ENCODE measurements at regions not wholly inside any gene's neighbourhood (a gene's known extent, or its start where the extent isn't known, plus 50 kb on each side); places are given as distances from the start of the nearest gene placed in this dataset.
"Not testable (repeated sequence)": the region's sequence is repeated elsewhere in the genome, so short reads cannot be mapped to it uniquely, and the experiment has no call there.

DNA sequence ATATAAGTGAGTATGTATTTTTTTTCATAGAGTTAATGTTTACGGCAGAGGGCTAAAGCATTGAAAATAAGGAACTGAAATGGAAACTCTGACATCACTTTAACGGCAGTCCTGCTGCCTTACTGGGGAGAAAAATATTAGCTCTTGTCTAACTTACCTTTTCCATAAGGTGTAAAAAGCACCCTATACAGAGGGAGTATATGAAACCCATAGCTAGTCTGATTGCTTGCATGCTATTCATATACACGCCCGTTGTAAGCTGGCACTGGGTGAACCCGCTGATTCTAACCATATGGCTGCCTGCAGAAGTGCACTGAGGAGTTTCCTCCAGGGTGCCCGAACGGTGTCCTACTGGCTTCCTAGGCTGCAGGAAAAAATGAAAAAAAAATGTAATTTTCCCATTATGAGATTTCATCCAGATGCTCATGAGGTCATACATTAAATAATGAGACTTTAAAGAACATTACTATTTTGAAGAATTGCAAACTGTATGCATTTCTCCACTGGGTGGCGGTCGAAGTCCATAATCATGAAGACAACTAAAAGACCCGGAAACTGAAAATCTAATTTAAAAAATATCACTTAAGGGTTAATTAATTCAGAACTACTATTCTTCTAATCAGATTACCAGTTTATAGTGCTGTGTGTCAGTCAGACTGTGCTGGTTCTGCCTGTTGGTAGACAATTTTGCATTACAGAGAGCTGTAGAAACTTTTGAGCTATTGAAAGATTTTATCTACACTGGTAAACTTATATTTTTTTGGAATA lies 144.7 kb downstream of the ALX1 start:
- H3K4me3 ChIP-seq (ENCODE audit: low read depth, low read length): no peak overlapping the region
- DNase-seq (ENCODE audit: low read depth): no peak

GRCh38 chr12:85425349-85425612 lies 145.3 kb downstream of the ALX1 start:
- no peak overlapping the region for H3K4me3 ChIP-seq (ENCODE audit: low read depth, low read length)
- no peak for DNase-seq (ENCODE audit: low read depth)

- H3K4me3 ChIP-seq (ENCODE audit: low read depth, low read length): no peak overlapping the region
- DNase-seq (ENCODE audit: low read depth): no peak
These were observed 145.9 kb downstream of the ALX1 start for GRCh38 chr12:85425926-85426325.

- H3K4me3 ChIP-seq (ENCODE audit: low read depth, low read length); DNase-seq (ENCODE audit: low read depth): not testable (repeated sequence)
These were observed 153.1 kb downstream of the ALX1 start for GRCh38 chr12:85433148-85433547.

GRCh38 chr12:85440271-85440670 lies 160.3 kb downstream of the ALX1 start:
- DNase-seq (ENCODE audit: low read depth): no peak

DNA sequence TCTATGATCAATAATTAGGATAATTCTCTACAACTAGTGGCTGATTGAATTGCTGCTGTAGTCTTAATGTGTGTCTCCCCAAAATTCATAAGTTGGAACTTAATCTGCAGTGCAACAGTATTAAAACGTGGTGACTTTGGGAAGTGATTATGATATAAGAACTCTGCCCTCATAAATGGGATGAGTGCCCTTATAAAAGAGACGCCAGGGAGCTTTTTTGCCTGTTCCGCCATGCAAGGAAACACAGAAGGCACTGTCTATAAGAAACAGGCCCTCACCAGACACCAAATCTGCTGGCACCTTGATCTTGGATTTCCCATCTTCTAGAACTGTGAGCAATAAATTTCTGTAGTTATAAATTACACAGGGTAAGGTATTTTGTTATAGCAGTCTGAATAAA lies 161.0 kb downstream of the ALX1 start:
- DNase-seq (ENCODE audit: low read depth): no peak
- no peak overlapping the region for H3K4me3 ChIP-seq (ENCODE audit: low read depth, low read length)

More at GRCh38 chr12:85440271-85440670, 160.3 kb downstream of the ALX1 start:
- no peak overlapping the region for H3K4me3 ChIP-seq (ENCODE audit: low read depth, low read length)

- no peak for DNase-seq (ENCODE audit: low read depth)
These were observed 161.7 kb downstream of the ALX1 start for GRCh38 chr12:85441741-85442140.

GRCh38 chr12:85445060-85445938 lies 165.3 kb downstream of the ALX1 start:
- H3K4me3 ChIP-seq (ENCODE audit: low read depth, low read length): no peak overlapping the region

More at GRCh38 chr12:85441741-85442140, 161.7 kb downstream of the ALX1 start:
- no peak overlapping the region for H3K4me3 ChIP-seq (ENCODE audit: low read depth, low read length)

DNA sequence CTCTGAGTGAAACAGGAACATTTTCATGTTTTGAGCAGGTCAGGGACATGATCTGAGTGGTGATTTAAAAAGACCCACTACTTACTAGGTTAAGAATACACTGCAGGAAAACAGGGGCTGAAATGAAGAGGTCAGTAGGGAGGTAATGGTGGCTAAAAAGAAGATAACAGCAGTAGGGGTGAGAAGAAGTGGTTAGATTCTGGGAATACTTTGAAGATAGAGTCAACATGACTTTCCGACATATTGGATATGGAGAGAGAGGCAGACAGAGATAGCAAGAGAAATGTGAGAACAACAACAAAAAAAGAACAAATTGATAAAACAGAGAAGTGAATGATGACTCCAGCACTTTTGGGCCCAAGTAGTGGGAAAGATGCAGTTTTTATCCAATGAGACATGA lies 168.0 kb downstream of the ALX1 start:
- no peak for DNase-seq (ENCODE audit: low read depth)
- no peak overlapping the region for H3K4me3 ChIP-seq (ENCODE audit: low read depth, low read length)

More at GRCh38 chr12:85445060-85445938, 165.3 kb downstream of the ALX1 start:
- DNase-seq (ENCODE audit: low read depth): no peak

GRCh38 chr12:85448548-85449139 lies 168.6 kb downstream of the ALX1 start:
- DNase-seq (ENCODE audit: low read depth): no peak

GRCh38 chr12:85457016-85457415 lies 177.0 kb downstream of the ALX1 start:
- DNase-seq (ENCODE audit: low read depth): no peak
- no peak overlapping the region for H3K4me3 ChIP-seq (ENCODE audit: low read depth, low read length)

More at GRCh38 chr12:85448548-85449139, 168.6 kb downstream of the ALX1 start:
- H3K4me3 ChIP-seq (ENCODE audit: low read depth, low read length): no peak overlapping the region

GRCh38 chr12:85461127-85461526 lies 181.1 kb downstream of the ALX1 start:
- no peak for DNase-seq (ENCODE audit: low read depth)
- H3K4me3 ChIP-seq (ENCODE audit: low read depth, low read length): no peak overlapping the region

- no peak overlapping the region for H3K4me3 ChIP-seq (ENCODE audit: low read depth, low read length)
- no peak for DNase-seq (ENCODE audit: low read depth)
These were observed 182.9 kb downstream of the ALX1 start for GRCh38 chr12:85462888-85463287.

- DNase-seq (ENCODE audit: low read depth): no peak
- no peak overlapping the region for H3K4me3 ChIP-seq (ENCODE audit: low read depth, low read length)
These were observed 186.9 kb downstream of the ALX1 start for GRCh38 chr12:85466890-85467289.

DNA sequence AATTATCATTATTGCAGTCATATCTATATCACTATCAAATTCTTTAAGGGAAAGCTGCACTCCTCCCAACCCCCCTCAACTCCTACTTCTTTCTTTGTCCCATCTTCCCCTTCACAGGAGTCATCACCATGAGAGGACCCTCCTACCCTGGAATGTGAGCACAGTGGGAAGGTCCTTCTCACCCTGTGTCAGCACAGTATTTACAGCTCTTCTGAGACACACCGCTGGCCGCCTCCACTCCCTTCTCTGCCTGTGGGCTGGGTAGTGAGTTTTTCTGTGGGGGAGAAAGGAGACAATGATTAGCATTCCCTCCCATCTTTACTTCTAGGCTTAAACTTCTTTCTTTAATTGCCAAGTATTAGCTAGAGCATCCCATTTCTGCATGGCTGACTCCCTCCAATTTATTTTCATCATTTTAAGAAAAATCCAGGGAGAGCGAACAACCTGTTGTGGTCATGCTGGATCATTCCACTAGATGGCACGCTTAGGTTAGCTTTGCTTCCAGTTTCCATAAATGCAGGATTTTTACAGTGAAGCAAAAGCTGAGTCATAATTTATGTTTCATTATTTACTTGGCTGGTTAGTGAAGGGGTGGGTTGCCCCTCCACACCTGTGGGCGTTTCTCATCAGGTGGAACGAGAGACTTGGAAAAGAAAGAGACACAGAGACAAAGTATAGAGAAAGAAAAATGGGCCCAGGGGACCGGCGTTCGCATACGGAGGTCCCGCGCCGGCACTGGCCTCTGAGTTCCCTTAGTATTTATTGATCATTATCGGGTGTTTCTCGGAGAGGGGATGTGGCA lies 188.5 kb downstream of the ALX1 start:
- peak overlapping the region; percentile 30 for H3K4me3 ChIP-seq (ENCODE audit: low read depth, low read length)
- DNase-seq (ENCODE audit: low read depth): no peak

- not testable (repeated sequence) for DNase-seq (ENCODE audit: low read depth)
- H3K4me3 ChIP-seq (ENCODE audit: low read depth, low read length): peak overlapping the region; percentile 30
These were observed 189.4 kb downstream of the ALX1 start for GRCh38 chr12:85469158-85470086.

- not testable (repeated sequence) for H3K4me3 ChIP-seq (ENCODE audit: low read depth, low read length); DNase-seq (ENCODE audit: low read depth)
These were observed 195.3 kb downstream of the ALX1 start for GRCh38 chr12:85475277-85475676.

DNA sequence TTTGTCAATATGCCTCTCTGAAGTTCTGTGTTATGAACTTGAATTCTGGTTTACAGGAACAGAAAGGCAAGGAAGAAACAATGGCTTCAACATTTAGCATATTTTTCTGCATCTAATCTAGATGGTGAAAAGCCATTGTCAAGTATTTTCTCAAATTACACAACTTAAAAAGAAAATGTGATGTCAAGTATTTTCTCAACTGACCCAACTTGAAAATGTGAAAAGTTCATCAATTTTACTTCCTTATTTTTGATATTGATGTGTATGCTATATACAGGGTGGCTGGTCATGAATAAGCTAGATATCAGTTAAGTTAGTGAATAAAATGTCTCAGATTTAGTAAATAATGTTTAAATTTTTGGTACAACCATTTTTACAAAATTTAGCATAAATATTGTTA lies 196.7 kb downstream of the ALX1 start:
- H3K4me3 ChIP-seq (ENCODE audit: low read depth, low read length): no peak overlapping the region
- no peak for DNase-seq (ENCODE audit: low read depth)

- H3K4me3 ChIP-seq (ENCODE audit: low read depth, low read length): no peak overlapping the region
- DNase-seq (ENCODE audit: low read depth): no peak
These were observed 204.4 kb downstream of the ALX1 start for GRCh38 chr12:85484387-85484786.
